ENCODE measurements at regions not wholly inside any gene's neighbourhood (a gene's known extent, or its start where the extent isn't known, plus 50 kb on each side); places are given as distances from the start of the nearest gene placed in this dataset.

- DNase-seq (ENCODE audit: low spot score) (no peak), ATAC-seq (no peak)
- Mint-ChIP-seq H3K27ac (no peak overlapping the region), H3K27me3 (ENCODE audit: low read depth) (no peaks in the 10 kb centered on the region), H3K9me3 (peaks cover 18% of the 10 kb centered on the region), H3K36me3 (0 out of 2 replicates have a peak, but pooled peaks cover 3% of the 10 kb centered on the region), H3K4me1 (no peaks in the 10 kb centered on the region), H3K4me3 (no peak overlapping the region)
- CTCF ChIA-PET, result no interaction called here
- POLR2A ChIA-PET, result no interaction called here
- TF ChIP-seq ETV6 (CRISPR knock-in tag; IDR thresholded peaks at IDR 0.05) (no peak), MXD4 (CRISPR knock-in tag; IDR thresholded peaks at IDR 0.05; ENCODE audit: borderline replicate concordance) (no peak), OVOL2 (CRISPR knock-in tag; IDR thresholded peaks at IDR 0.05; ENCODE audit: borderline replicate concordance) (no peak), ZBTB43 (CRISPR knock-in tag; IDR thresholded peaks at IDR 0.05) (no peak), ELF4 (CRISPR knock-in tag; IDR thresholded peaks at IDR 0.05; ENCODE audit: low read depth) (no peak), CREM (CRISPR knock-in tag; IDR thresholded peaks at IDR 0.05) (no peak), JUN (CRISPR knock-in tag; IDR thresholded peaks at IDR 0.05) (no peak), ZNF138 (CRISPR knock-in tag; conservative IDR thresholded peaks at IDR 0.05) (no peak), RELA (CRISPR knock-in tag; IDR thresholded peaks at IDR 0.05; ENCODE audit: borderline replicate concordance) (no peak), PRRX2 (CRISPR knock-in tag; IDR thresholded peaks at IDR 0.05) (no peak), PREB (CRISPR knock-in tag; IDR thresholded peaks at IDR 0.05; ENCODE audit: borderline replicate concordance) (no peak), ZNF121 (CRISPR knock-in tag; IDR thresholded peaks at IDR 0.05) (no peak), ZNF396 (CRISPR knock-in tag; IDR thresholded peaks at IDR 0.05; ENCODE audit: borderline replicate concordance) (no peak)
- TF ChIP-seq, protein P1, sequence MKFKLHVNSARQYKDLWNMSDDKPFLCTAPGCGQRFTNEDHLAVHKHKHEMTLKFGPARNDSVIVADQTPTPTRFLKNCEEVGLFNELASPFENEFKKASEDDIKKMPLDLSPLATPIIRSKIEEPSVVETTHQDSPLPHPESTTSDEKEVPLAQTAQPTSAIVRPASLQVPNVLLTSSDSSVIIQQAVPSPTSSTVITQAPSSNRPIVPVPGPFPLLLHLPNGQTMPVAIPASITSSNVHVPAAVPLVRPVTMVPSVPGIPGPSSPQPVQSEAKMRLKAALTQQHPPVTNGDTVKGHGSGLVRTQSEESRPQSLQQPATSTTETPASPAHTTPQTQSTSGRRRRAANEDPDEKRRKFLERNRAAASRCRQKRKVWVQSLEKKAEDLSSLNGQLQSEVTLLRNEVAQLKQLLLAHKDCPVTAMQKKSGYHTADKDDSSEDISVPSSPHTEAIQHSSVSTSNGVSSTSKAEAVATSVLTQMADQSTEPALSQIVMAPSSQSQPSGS (CRISPR knock-in tag; IDR thresholded peaks at IDR 0.05; ENCODE audit: borderline replicate concordance, low read depth), result no peak
- TF ChIP-seq, protein P2, sequence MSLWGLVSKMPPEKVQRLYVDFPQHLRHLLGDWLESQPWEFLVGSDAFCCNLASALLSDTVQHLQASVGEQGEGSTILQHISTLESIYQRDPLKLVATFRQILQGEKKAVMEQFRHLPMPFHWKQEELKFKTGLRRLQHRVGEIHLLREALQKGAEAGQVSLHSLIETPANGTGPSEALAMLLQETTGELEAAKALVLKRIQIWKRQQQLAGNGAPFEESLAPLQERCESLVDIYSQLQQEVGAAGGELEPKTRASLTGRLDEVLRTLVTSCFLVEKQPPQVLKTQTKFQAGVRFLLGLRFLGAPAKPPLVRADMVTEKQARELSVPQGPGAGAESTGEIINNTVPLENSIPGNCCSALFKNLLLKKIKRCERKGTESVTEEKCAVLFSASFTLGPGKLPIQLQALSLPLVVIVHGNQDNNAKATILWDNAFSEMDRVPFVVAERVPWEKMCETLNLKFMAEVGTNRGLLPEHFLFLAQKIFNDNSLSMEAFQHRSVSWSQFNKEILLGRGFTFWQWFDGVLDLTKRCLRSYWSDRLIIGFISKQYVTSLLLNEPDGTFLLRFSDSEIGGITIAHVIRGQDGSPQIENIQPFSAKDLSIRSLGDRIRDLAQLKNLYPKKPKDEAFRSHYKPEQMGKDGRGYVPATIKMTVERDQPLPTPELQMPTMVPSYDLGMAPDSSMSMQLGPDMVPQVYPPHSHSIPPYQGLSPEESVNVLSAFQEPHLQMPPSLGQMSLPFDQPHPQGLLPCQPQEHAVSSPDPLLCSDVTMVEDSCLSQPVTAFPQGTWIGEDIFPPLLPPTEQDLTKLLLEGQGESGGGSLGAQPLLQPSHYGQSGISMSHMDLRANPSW (CRISPR knock-in tag; conservative IDR thresholded peaks at IDR 0.05; ENCODE audit: low read depth), result no peak
- TF ChIP-seq, protein P3, sequence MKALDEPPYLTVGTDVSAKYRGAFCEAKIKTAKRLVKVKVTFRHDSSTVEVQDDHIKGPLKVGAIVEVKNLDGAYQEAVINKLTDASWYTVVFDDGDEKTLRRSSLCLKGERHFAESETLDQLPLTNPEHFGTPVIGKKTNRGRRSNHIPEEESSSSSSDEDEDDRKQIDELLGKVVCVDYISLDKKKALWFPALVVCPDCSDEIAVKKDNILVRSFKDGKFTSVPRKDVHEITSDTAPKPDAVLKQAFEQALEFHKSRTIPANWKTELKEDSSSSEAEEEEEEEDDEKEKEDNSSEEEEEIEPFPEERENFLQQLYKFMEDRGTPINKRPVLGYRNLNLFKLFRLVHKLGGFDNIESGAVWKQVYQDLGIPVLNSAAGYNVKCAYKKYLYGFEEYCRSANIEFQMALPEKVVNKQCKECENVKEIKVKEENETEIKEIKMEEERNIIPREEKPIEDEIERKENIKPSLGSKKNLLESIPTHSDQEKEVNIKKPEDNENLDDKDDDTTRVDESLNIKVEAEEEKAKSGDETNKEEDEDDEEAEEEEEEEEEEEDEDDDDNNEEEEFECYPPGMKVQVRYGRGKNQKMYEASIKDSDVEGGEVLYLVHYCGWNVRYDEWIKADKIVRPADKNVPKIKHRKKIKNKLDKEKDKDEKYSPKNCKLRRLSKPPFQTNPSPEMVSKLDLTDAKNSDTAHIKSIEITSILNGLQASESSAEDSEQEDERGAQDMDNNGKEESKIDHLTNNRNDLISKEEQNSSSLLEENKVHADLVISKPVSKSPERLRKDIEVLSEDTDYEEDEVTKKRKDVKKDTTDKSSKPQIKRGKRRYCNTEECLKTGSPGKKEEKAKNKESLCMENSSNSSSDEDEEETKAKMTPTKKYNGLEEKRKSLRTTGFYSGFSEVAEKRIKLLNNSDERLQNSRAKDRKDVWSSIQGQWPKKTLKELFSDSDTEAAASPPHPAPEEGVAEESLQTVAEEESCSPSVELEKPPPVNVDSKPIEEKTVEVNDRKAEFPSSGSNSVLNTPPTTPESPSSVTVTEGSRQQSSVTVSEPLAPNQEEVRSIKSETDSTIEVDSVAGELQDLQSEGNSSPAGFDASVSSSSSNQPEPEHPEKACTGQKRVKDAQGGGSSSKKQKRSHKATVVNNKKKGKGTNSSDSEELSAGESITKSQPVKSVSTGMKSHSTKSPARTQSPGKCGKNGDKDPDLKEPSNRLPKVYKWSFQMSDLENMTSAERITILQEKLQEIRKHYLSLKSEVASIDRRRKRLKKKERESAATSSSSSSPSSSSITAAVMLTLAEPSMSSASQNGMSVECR (CRISPR knock-in tag; IDR thresholded peaks at IDR 0.05; ENCODE audit: borderline replicate concordance), result no peak
- TF ChIP-seq, protein P4, sequence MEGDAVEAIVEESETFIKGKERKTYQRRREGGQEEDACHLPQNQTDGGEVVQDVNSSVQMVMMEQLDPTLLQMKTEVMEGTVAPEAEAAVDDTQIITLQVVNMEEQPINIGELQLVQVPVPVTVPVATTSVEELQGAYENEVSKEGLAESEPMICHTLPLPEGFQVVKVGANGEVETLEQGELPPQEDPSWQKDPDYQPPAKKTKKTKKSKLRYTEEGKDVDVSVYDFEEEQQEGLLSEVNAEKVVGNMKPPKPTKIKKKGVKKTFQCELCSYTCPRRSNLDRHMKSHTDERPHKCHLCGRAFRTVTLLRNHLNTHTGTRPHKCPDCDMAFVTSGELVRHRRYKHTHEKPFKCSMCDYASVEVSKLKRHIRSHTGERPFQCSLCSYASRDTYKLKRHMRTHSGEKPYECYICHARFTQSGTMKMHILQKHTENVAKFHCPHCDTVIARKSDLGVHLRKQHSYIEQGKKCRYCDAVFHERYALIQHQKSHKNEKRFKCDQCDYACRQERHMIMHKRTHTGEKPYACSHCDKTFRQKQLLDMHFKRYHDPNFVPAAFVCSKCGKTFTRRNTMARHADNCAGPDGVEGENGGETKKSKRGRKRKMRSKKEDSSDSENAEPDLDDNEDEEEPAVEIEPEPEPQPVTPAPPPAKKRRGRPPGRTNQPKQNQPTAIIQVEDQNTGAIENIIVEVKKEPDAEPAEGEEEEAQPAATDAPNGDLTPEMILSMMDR (IDR thresholded peaks at IDR 0.05), result no peak
- TF ChIP-seq, protein P5, sequence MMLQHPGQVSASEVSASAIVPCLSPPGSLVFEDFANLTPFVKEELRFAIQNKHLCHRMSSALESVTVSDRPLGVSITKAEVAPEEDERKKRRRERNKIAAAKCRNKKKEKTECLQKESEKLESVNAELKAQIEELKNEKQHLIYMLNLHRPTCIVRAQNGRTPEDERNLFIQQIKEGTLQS (CRISPR knock-in tag; conservative IDR thresholded peaks at IDR 0.05), result no peak
- TF ChIP-seq, protein P6, sequence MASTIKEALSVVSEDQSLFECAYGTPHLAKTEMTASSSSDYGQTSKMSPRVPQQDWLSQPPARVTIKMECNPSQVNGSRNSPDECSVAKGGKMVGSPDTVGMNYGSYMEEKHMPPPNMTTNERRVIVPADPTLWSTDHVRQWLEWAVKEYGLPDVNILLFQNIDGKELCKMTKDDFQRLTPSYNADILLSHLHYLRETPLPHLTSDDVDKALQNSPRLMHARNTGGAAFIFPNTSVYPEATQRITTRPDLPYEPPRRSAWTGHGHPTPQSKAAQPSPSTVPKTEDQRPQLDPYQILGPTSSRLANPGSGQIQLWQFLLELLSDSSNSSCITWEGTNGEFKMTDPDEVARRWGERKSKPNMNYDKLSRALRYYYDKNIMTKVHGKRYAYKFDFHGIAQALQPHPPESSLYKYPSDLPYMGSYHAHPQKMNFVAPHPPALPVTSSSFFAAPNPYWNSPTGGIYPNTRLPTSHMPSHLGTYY (CRISPR knock-in tag; IDR thresholded peaks at IDR 0.05), result no peak
These were observed 1140.2 kb downstream of the NCAM2 start for GRCh38 chr21:22138297-22139016.

All from WTC11 (cell line).